Large intestine (tissue), 3 donors: ENCODE measurements at regions not wholly inside any gene's neighbourhood (a gene's known extent, or its start where the extent isn't known, plus 50 kb on each side); places are given as distances from the start of the nearest gene placed in this dataset.

Source experiments
- DNase-seq, 2 donors: peaks; one replicate each; pipeline versions ENCODE4 v3.0.0 to v3.0.0-alpha.2; 2013
- H3K27ac ChIP-seq: one replicate; pipeline ENCODE4 v1.5.1; 2013; ENCODE audit warnings: low read length
- H3K27me3 ChIP-seq: 2 replicates; pipeline ENCODE4 v1.6.1; 2013; ENCODE audit warnings: low read length; ENCODE audit not compliant: control insufficient read depth, insufficient read depth
- H3K36me3 ChIP-seq: 2 replicates; pipeline ENCODE4 v1.6.1; 2013; ENCODE audit warnings: low read length; ENCODE audit not compliant: control insufficient read depth, insufficient read depth
- H3K4me1 ChIP-seq: one replicate; pipeline ENCODE4 v1.6.1; 2013; ENCODE audit warnings: low read length; ENCODE audit not compliant: control insufficient read depth, insufficient read depth
- H3K4me3 ChIP-seq: one replicate; pipeline ENCODE4 v1.5.1; 2013; ENCODE audit warnings: low read length
- H3K9me3 ChIP-seq: one replicate; pipeline ENCODE4 v1.6.1; 2013; ENCODE audit warnings: mild to moderate bottlenecking, low read depth, low read length, moderate library complexity; ENCODE audit not compliant: control insufficient read depth
- WGBS: methylation state at CpG from one replicate; pipeline ENCODE4 v1.1.5; 2013; ENCODE audit warnings: low lambda C conversion rate; ENCODE audit not compliant: insufficient coverage; 5-methylcytosine and 5-hydroxymethylcytosine counted together

- WGBS = 80% methylated on average over 1 of the region's 6 CpGs
- H3K4me3 ChIP-seq = no peak overlapping the region
- H3K9me3 ChIP-seq = no peaks in the 10 kb centered on the region
- H3K27me3 ChIP-seq = no peaks in the 10 kb centered on the region
- no peak overlapping the region for H3K27ac ChIP-seq
- H3K4me1 ChIP-seq = peaks cover 16% of the 10 kb centered on the region
- DNase-seq = no peak
- H3K36me3 ChIP-seq = no peaks in the 10 kb centered on the region
Measured at GRCh38 chr13:28586439-28587173, 72.3 kb upstream of the POMP start.

GRCh38 chr13:28585561-28585960, 73.4 kb upstream of the POMP start:
- no peak overlapping the region for H3K4me3 ChIP-seq
- peaks cover 16% of the 10 kb centered on the region for H3K4me1 ChIP-seq
- peak; percentile 32 to 66 for DNase-seq
- no peaks in the 10 kb centered on the region for H3K27me3 ChIP-seq
- H3K9me3 ChIP-seq = no peaks in the 10 kb centered on the region
- WGBS = no CpG with 5 or more reads among the region's 1 CpG
- H3K27ac ChIP-seq = peak overlapping the region; percentile 35
- H3K36me3 ChIP-seq = no peaks in the 10 kb centered on the region

GRCh38 chr13:28584873-28585381, 74.0 kb upstream of the POMP start:
- Histone ChIP-seq H3K36me3 (no peaks in the 10 kb centered on the region), H3K27ac (peak overlapping the region; percentile 21), H3K4me3 (no peak overlapping the region), H3K9me3 (no peaks in the 10 kb centered on the region), H3K4me1 (peaks cover 16% of the 10 kb centered on the region), H3K27me3 (no peaks in the 10 kb centered on the region)
- DNase-seq = peak; percentile 12 to 23
- no CpG with 5 or more reads among the region's 4 CpGs for WGBS

- WGBS = 0% methylated on average over 1 of the region's 19 CpGs
- H3K36me3 ChIP-seq = no peaks in the 10 kb centered on the region
- no peaks in the 10 kb centered on the region for H3K27me3 ChIP-seq
- H3K9me3 ChIP-seq = no peaks in the 10 kb centered on the region
- no peak overlapping the region for H3K4me3 ChIP-seq
- no peak overlapping the region for H3K27ac ChIP-seq
- peaks cover 16% of the 10 kb centered on the region for H3K4me1 ChIP-seq
- peak in 1 of 2 donors; percentile 41 for DNase-seq
Measured at GRCh38 chr13:28583651-28584091, 75.3 kb upstream of the POMP start.

- H3K9me3 ChIP-seq = no peaks in the 10 kb centered on the region
- no peak overlapping the region for H3K4me3 ChIP-seq
- no peak for DNase-seq
- no peak overlapping the region for H3K27ac ChIP-seq
- 90% methylated on average over 2 of the region's 8 CpGs for WGBS
- peaks cover 16% of the 10 kb centered on the region for H3K4me1 ChIP-seq
- H3K27me3 ChIP-seq = no peaks in the 10 kb centered on the region
- no peaks in the 10 kb centered on the region for H3K36me3 ChIP-seq
Measured at GRCh38 chr13:28582892-28583240, 76.1 kb upstream of the POMP start.

GRCh38 chr13:28582225-28582891, 76.6 kb upstream of the POMP start:
- Histone ChIP-seq H3K4me1 (peaks cover 16% of the 10 kb centered on the region), H3K36me3 (no peaks in the 10 kb centered on the region), H3K9me3 (no peaks in the 10 kb centered on the region), H3K27ac (peak overlapping the region; percentile 11), H3K27me3 (no peaks in the 10 kb centered on the region), H3K4me3 (no peak overlapping the region)
- no CpG with 5 or more reads among the region's 9 CpGs for WGBS
- peak; percentile 38 to 77 for DNase-seq

- no peak for DNase-seq
- Histone ChIP-seq H3K4me1 (peaks cover 16% of the 10 kb centered on the region), H3K4me3 (no peak overlapping the region), H3K36me3 (no peaks in the 10 kb centered on the region), H3K27me3 (no peaks in the 10 kb centered on the region), H3K9me3 (no peaks in the 10 kb centered on the region), H3K27ac (no peak overlapping the region)
- no CpG with 5 or more reads among the region's 2 CpGs for WGBS
Measured at GRCh38 chr13:28581451-28581850, 77.5 kb upstream of the POMP start.

GRCh38 chr13:28579736-28580135, 79.2 kb upstream of the POMP start:
- peaks cover 30% of the 10 kb centered on the region for H3K4me1 ChIP-seq
- WGBS = no CpG with 5 or more reads among the region's 5 CpGs

GRCh38 chr13:28579322-28579721, 79.6 kb upstream of the POMP start:
- Histone ChIP-seq H3K4me1 (peaks cover 28% of the 10 kb centered on the region), H3K27me3 (no peaks in the 10 kb centered on the region), H3K27ac (no peak overlapping the region), H3K36me3 (no peaks in the 10 kb centered on the region), H3K4me3 (no peak overlapping the region), H3K9me3 (no peaks in the 10 kb centered on the region)
- WGBS = 65% methylated on average over 2 of the region's 7 CpGs
- DNase-seq = no peak

More at GRCh38 chr13:28579736-28580135, 79.2 kb upstream of the POMP start:
- H3K27me3 ChIP-seq = no peaks in the 10 kb centered on the region
- no peak for DNase-seq
- no peak overlapping the region for H3K27ac ChIP-seq
- H3K36me3 ChIP-seq = no peaks in the 10 kb centered on the region
- no peaks in the 10 kb centered on the region for H3K9me3 ChIP-seq
- H3K4me3 ChIP-seq = no peak overlapping the region

- DNase-seq = peak; percentile 26 to 68
- peaks cover 15% of the 10 kb centered on the region for H3K4me1 ChIP-seq
- WGBS = no CpG with 5 or more reads among the region's 1 CpG
Measured at GRCh38 chr13:28576067-28576466, 81.1 kb upstream of the FLT1 start.

More at GRCh38 chr13:28576067-28576466, 81.1 kb upstream of the FLT1 start:
- no peaks in the 10 kb centered on the region for H3K36me3 ChIP-seq
- H3K27me3 ChIP-seq = no peaks in the 10 kb centered on the region
- H3K4me3 ChIP-seq = no peak overlapping the region
- H3K27ac ChIP-seq = peak overlapping the region; percentile 37
- H3K9me3 ChIP-seq = no peaks in the 10 kb centered on the region
